ENCODE measurements at regions not wholly inside any gene's neighbourhood (a gene's known extent, or its start where the extent isn't known, plus 50 kb on each side); places are given as distances from the start of the nearest gene placed in this dataset.
"Not testable (repeated sequence)": the region's sequence is repeated elsewhere in the genome, so short reads cannot be mapped to it uniquely, and the experiment has no call there.

GRCh38 chr6:86255973-86256372, 613.3 kb upstream of the SYNCRIP start:
- H3K4me1 ChIP-seq: no peaks in the 10 kb centered on the region
- H3K27me3 ChIP-seq: no peaks in the 10 kb centered on the region
- no peak overlapping the region for H3K4me3 ChIP-seq
- H3K36me3 ChIP-seq: no peaks in the 10 kb centered on the region
- no peaks in the 10 kb centered on the region for H3K9me3 ChIP-seq (replicated peaks)
- H3K27ac ChIP-seq: no peak overlapping the region
- no peak for DNase-seq

- no peaks in the 10 kb centered on the region for H3K27me3 ChIP-seq
- no peaks in the 10 kb centered on the region for H3K9me3 ChIP-seq (replicated peaks)
- H3K36me3 ChIP-seq: no peaks in the 10 kb centered on the region
- H3K4me1 ChIP-seq: no peaks in the 10 kb centered on the region
- no peak overlapping the region for H3K27ac ChIP-seq
- no peak for DNase-seq
- H3K4me3 ChIP-seq: no peak overlapping the region
Measured at GRCh38 chr6:86251106-86251505, 608.4 kb upstream of the SYNCRIP start.

- Histone ChIP-seq H3K4me3 (no peak overlapping the region), H3K27me3 (no peaks in the 10 kb centered on the region), H3K4me1 (no peaks in the 10 kb centered on the region), H3K36me3 (no peaks in the 10 kb centered on the region), H3K9me3 (replicated peaks) (no peaks in the 10 kb centered on the region), H3K27ac (no peak overlapping the region)
- DNase-seq: no peak
Measured at GRCh38 chr6:86217906-86218305, 575.2 kb upstream of the SYNCRIP start.

DNA sequence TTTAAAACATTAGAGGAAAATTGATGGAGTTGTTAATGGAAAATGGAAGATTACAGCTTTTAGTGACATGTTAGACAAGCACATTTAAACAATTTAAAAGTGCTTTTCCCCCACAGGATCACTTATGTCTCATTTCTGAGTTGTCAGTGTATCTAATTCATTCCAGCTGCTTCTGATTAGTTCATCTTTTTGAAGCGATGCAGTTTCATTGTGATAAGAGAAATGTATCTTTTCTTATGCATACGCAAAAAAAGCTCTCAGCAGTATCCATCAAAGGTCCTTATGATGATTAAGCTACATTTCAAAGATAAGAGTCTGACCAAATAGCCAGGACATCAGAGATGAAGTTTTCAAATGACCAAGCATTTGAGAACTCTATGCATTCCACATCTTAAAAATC, 572.6 kb upstream of the SYNCRIP start:
- Histone ChIP-seq H3K9me3 (replicated peaks) (no peaks in the 10 kb centered on the region), H3K4me1 (no peaks in the 10 kb centered on the region), H3K27me3 (no peaks in the 10 kb centered on the region), H3K36me3 (no peaks in the 10 kb centered on the region), H3K4me3 (no peak overlapping the region), H3K27ac (no peak overlapping the region)
- no peak for DNase-seq

- no peak overlapping the region for H3K4me3 ChIP-seq
- H3K36me3 ChIP-seq: no peaks in the 10 kb centered on the region
- no peaks in the 10 kb centered on the region for H3K27me3 ChIP-seq
- no peaks in the 10 kb centered on the region for H3K4me1 ChIP-seq
- DNase-seq: no peak
- H3K9me3 ChIP-seq (replicated peaks): no peaks in the 10 kb centered on the region
- no peak overlapping the region for H3K27ac ChIP-seq
Measured at GRCh38 chr6:86205980-86206379, 563.3 kb upstream of the SYNCRIP start.

DNA sequence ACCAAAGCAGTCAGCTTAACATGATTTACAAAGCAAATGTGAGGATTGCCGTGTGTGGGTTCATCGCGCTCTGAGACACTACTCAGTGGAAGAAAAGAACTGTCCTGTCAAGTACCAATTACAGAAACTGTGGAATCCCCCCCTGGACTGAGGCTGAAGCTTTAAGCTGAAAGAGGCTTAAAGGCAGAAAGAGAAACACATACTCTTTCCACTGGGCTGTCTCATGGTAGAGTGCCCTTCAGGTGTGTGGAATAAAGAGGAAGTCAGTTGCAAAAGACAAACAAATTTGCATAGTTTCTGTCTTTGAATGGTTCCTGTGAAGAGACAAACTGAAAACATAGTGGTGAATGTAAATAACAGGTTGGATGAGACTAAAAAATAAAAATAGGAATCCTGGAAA, 560.4 kb upstream of the SYNCRIP start:
- Histone ChIP-seq H3K9me3 (replicated peaks) (no peaks in the 10 kb centered on the region), H3K4me3 (no peak overlapping the region), H3K27ac (no peak overlapping the region), H3K36me3 (no peaks in the 10 kb centered on the region), H3K27me3 (no peaks in the 10 kb centered on the region), H3K4me1 (no peaks in the 10 kb centered on the region)
- no peak for DNase-seq

DNA sequence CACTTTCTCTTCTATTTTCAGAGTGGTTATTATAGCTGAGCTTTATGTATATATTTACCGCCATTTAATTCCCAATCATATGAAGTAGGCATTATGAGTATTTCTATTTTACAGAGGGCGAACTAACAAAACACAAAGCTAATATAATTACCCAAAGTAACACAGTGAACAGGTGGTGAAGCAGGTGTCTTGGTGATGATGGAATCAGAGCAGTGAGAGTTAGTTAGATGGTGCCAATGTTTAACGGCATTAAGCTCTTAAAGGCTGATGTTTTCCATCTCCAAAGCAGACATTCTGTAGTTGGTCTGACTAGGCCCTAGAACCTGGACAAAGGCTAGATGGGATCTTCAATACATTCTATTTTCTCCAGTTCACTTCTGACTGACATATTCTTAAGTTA, 551.1 kb upstream of the SYNCRIP start:
- DNase-seq: no peak
- Histone ChIP-seq H3K36me3 (no peaks in the 10 kb centered on the region), H3K9me3 (replicated peaks) (no peaks in the 10 kb centered on the region), H3K4me1 (no peaks in the 10 kb centered on the region), H3K27ac (no peak overlapping the region), H3K27me3 (no peaks in the 10 kb centered on the region), H3K4me3 (no peak overlapping the region)

- Histone ChIP-seq H3K27ac (no peak overlapping the region), H3K4me3 (no peak overlapping the region), H3K36me3 (no peaks in the 10 kb centered on the region), H3K4me1 (no peaks in the 10 kb centered on the region), H3K9me3 (replicated peaks) (no peaks in the 10 kb centered on the region), H3K27me3 (no peaks in the 10 kb centered on the region)
- DNase-seq: peak; percentile 17 to 54
Measured at GRCh38 chr6:86192123-86192522, 549.4 kb upstream of the SYNCRIP start.

DNA sequence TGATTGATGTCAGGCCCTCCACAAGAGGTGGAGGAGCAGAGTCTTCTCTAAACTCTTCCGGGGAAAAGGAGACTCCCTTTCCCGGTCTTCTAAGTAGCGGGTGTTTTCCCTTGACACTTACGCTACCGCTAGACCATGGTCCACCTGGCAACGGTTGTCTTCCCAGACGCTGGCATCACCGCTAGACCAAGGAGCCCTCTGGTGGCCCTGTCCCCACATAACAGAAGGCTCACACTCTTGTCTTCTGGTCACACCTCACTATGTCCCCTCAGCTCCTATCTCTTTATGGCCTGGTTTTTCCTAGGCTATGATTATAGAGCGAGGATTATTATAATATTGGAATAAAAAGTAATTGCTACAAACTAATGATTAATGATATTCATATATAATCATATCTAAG, 532.5 kb upstream of the SYNCRIP start:
- H3K9me3 ChIP-seq (replicated peaks); H3K4me3 ChIP-seq; H3K4me1 ChIP-seq; H3K27me3 ChIP-seq; H3K27ac ChIP-seq; H3K36me3 ChIP-seq: not testable (repeated sequence)
- DNase-seq: peak; percentile 33 to 53

- no peaks in the 10 kb centered on the region for H3K27me3 ChIP-seq
- H3K36me3 ChIP-seq: no peaks in the 10 kb centered on the region
- H3K4me3 ChIP-seq: no peak overlapping the region
- no peaks in the 10 kb centered on the region for H3K4me1 ChIP-seq
- H3K27ac ChIP-seq: no peak overlapping the region
- no peak for DNase-seq
- no peaks in the 10 kb centered on the region for H3K9me3 ChIP-seq (replicated peaks)
Measured at GRCh38 chr6:86154852-86155251, 512.2 kb upstream of the SYNCRIP start.

- H3K4me3 ChIP-seq: no peak overlapping the region
- no peak overlapping the region for H3K27ac ChIP-seq
- DNase-seq: no peak
- H3K27me3 ChIP-seq: no peaks in the 10 kb centered on the region
- no peaks in the 10 kb centered on the region for H3K36me3 ChIP-seq
- no peaks in the 10 kb centered on the region for H3K4me1 ChIP-seq
- H3K9me3 ChIP-seq (replicated peaks): no peaks in the 10 kb centered on the region
Measured at GRCh38 chr6:86153521-86153920, 510.8 kb upstream of the SYNCRIP start.

GRCh38 chr6:86152546-86152945, 509.9 kb upstream of the SYNCRIP start:
- peak in 1 of 2 experiments; percentile 4 for DNase-seq
- H3K27me3 ChIP-seq: no peaks in the 10 kb centered on the region
- H3K9me3 ChIP-seq (replicated peaks): no peaks in the 10 kb centered on the region
- H3K4me3 ChIP-seq: no peak overlapping the region
- H3K27ac ChIP-seq: no peak overlapping the region
- no peaks in the 10 kb centered on the region for H3K4me1 ChIP-seq
- H3K36me3 ChIP-seq: no peaks in the 10 kb centered on the region

- H3K27ac ChIP-seq: no peak overlapping the region
- no peak for DNase-seq
- no peak overlapping the region for H3K4me3 ChIP-seq
- H3K9me3 ChIP-seq (replicated peaks): no peaks in the 10 kb centered on the region
- H3K4me1 ChIP-seq: no peaks in the 10 kb centered on the region
- no peaks in the 10 kb centered on the region for H3K27me3 ChIP-seq
- no peaks in the 10 kb centered on the region for H3K36me3 ChIP-seq
Measured at GRCh38 chr6:86148586-86148985, 505.9 kb upstream of the SYNCRIP start.

- Histone ChIP-seq H3K36me3 (no peaks in the 10 kb centered on the region), H3K27me3 (no peaks in the 10 kb centered on the region), H3K4me1 (no peaks in the 10 kb centered on the region), H3K9me3 (replicated peaks) (no peaks in the 10 kb centered on the region), H3K27ac (no peak overlapping the region), H3K4me3 (no peak overlapping the region)
- DNase-seq: no peak
Measured at GRCh38 chr6:86147859-86148258, 505.2 kb upstream of the SYNCRIP start.

- Histone ChIP-seq H3K27ac (no peak overlapping the region), H3K36me3 (no peaks in the 10 kb centered on the region), H3K4me3 (no peak overlapping the region), H3K27me3 (no peaks in the 10 kb centered on the region), H3K4me1 (no peaks in the 10 kb centered on the region), H3K9me3 (replicated peaks) (no peaks in the 10 kb centered on the region)
- no peak for DNase-seq
Measured at GRCh38 chr6:86147311-86147710, 504.6 kb upstream of the SYNCRIP start.

GRCh38 chr6:86146751-86147150, 504.1 kb upstream of the SYNCRIP start:
- H3K36me3 ChIP-seq; DNase-seq; H3K9me3 ChIP-seq (replicated peaks); H3K27ac ChIP-seq; H3K27me3 ChIP-seq; H3K4me3 ChIP-seq; H3K4me1 ChIP-seq: not testable (repeated sequence)

- no peak for DNase-seq
- H3K27me3 ChIP-seq: no peaks in the 10 kb centered on the region
- no peak overlapping the region for H3K4me3 ChIP-seq
- no peak overlapping the region for H3K27ac ChIP-seq
- no peaks in the 10 kb centered on the region for H3K4me1 ChIP-seq
- no peaks in the 10 kb centered on the region for H3K9me3 ChIP-seq (replicated peaks)
- H3K36me3 ChIP-seq: no peaks in the 10 kb centered on the region
Measured at GRCh38 chr6:86142326-86142725, 499.6 kb upstream of the SYNCRIP start.

Data from SJCRH30 (cell line).